ENCODE measurements at regions not wholly inside any gene's neighbourhood (a gene's known extent, or its start where the extent isn't known, plus 50 kb on each side); places are given as distances from the start of the nearest gene placed in this dataset.

GRCh38 chr15:31752065-31752762, 278.1 kb upstream of the CHRNA7 start (continued):
- TF ChIP-seq TP53 (CRISPR knock-in tag; IDR thresholded peaks at IDR 0.05) (no peak), RCOR1 (IDR thresholded peaks at IDR 0.05; ENCODE audit: low read depth, low read length) (no peak), MAFK (IDR thresholded peaks at IDR 0.05; ENCODE audit: partially characterized antibody) (peak; percentile 96), CHD2 (IDR thresholded peaks at IDR 0.05; ENCODE audit: low read length, partially characterized antibody) (no peak), ZSCAN20 (CRISPR knock-in tag; IDR thresholded peaks at IDR 0.05) (no peak), NR3C1 (IDR thresholded peaks at IDR 0.05) (no peak), POLR2A (IDR thresholded peaks at IDR 0.05; ENCODE audit: low read length) (no peak), FOSL2 (IDR thresholded peaks at IDR 0.05) (peak; percentile 81), FOSL2 (CRISPR knock-in tag; IDR thresholded peaks at IDR 0.05) (peak; percentile 96), SREBF2 (IDR thresholded peaks at IDR 0.05) (no peak), NFE2L2 (conservative IDR thresholded peaks at IDR 0.05; ENCODE audit: low read length) (peak; percentile 80), GATA3 (IDR thresholded peaks at IDR 0.05; ENCODE audit: borderline replicate concordance) (peak; percentile 31; the same call in 1 of the 2 replicates)
- TF ChIP-seq, protein P1, sequence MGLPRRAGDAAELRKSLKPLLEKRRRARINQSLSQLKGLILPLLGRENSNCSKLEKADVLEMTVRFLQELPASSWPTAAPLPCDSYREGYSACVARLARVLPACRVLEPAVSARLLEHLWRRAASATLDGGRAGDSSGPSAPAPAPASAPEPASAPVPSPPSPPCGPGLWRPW (IDR thresholded peaks at IDR 0.05): peak; percentile 98

DNA sequence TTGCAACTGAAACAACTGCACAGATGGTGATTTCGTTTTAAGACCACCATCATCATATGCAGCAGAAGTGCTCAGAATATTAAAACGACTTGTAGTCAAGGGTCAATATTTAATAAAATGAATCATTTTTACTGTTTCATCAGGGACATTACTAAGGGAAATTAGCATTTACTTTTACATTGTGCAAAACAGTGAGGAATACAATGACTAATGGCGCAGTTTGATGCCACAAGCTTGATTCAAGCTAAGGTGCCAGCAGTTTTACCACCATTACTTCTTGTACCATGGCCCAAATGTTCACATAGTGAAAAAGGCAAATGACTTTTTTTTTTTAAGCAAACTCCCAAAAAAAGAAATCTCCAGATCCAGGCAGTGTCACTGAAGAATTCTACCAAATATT, 277.4 kb upstream of the CHRNA7 start:
- TF ChIP-seq CHD4 (IDR thresholded peaks at IDR 0.05; ENCODE audit: borderline replicate concordance) (no peak), ESRRA (IDR thresholded peaks at IDR 0.05; ENCODE audit: borderline replicate concordance, low read length) (no peak), FOSL2 (IDR thresholded peaks at IDR 0.05) (no peak; the same call in 1 of the 2 replicates), FOSL2 (CRISPR knock-in tag; IDR thresholded peaks at IDR 0.05) (peak; percentile 64)
- POLR2A ChIA-PET: interaction anchor here (0.7 kb wide), 1 partner anchor 1316 kb away, joined by 3 read pairs; no protein-coding TSS in a partner anchor
- H3K4me3 ChIP-seq: no peak overlapping the region
- ATAC-seq: peak; percentile 74 to 82
- FAIRE-seq: no peak
- CTCF ChIA-PET: interaction anchor here (0.9 to 1.1 kb wide), 2 partner anchors 115 to 225 kb away, joined by 3 read pairs; no protein-coding TSS in a partner anchor
- H3K4me1 ChIP-seq: peaks cover 21% of the 10 kb centered on the region
- H3K9me3 ChIP-seq: peaks cover 6% of the 10 kb centered on the region; the same call in 2 of the 3 replicates
- peak in 1 of 2 experiments; percentile 60 for DNase-seq (ENCODE audit: low read depth in 1 of 2, low spot score in 1 of 2)
- peak overlapping the region; percentile 78 to 83 for H3K27ac ChIP-seq
- WGBS (ENCODE audit: missing lambda C conversion rate): 7% methylated on average over 3 of the region's 3 CpGs
- H3K4me2 ChIP-seq: peak overlapping the region; percentile 70

DNA sequence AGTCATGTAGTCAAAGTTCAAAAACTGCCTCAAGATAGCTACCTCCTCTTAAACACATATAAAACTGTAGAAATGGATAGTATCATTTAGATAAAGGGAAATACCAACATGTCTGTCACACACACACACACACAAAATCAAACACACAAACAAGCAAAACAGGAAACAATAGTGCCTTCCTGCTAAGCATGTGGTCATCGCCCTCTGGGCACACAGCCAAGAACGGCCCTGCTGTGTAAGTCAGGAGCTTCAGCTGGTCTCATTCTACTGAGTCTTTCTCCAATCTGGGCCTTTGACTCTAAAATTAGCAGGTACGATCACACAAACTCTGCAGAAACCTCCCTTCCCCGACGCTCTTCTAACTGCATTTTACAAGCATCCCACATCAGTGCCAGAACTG, 272.2 kb upstream of the CHRNA7 start:
- no peak for FAIRE-seq
- WGBS (ENCODE audit: missing lambda C conversion rate): 30% methylated on average over 5 of the region's 5 CpGs
- CTCF ChIA-PET: interaction anchor here (0.8 kb wide), 1 partner anchor 16 kb away, joined by 3 read pairs; no protein-coding TSS in a partner anchor
- TF ChIP-seq, protein P2, sequence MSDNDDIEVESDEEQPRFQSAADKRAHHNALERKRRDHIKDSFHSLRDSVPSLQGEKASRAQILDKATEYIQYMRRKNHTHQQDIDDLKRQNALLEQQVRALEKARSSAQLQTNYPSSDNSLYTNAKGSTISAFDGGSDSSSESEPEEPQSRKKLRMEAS (IDR thresholded peaks at IDR 0.05): peak; percentile 60
- TF ChIP-seq, protein P3, sequence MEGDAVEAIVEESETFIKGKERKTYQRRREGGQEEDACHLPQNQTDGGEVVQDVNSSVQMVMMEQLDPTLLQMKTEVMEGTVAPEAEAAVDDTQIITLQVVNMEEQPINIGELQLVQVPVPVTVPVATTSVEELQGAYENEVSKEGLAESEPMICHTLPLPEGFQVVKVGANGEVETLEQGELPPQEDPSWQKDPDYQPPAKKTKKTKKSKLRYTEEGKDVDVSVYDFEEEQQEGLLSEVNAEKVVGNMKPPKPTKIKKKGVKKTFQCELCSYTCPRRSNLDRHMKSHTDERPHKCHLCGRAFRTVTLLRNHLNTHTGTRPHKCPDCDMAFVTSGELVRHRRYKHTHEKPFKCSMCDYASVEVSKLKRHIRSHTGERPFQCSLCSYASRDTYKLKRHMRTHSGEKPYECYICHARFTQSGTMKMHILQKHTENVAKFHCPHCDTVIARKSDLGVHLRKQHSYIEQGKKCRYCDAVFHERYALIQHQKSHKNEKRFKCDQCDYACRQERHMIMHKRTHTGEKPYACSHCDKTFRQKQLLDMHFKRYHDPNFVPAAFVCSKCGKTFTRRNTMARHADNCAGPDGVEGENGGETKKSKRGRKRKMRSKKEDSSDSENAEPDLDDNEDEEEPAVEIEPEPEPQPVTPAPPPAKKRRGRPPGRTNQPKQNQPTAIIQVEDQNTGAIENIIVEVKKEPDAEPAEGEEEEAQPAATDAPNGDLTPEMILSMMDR (IDR thresholded peaks at IDR 0.05): no peak
- TF ChIP-seq RAD21 (conservative IDR thresholded peaks at IDR 0.05 in 1 of 2, IDR thresholded peaks at IDR 0.05 in 1 of 2) (no peak), CBX2 (IDR thresholded peaks at IDR 0.05; ENCODE audit: borderline replicate concordance, low read depth) (no peak), GATA3 (IDR thresholded peaks at IDR 0.05; ENCODE audit: borderline replicate concordance) (no peak)
- H3K27ac ChIP-seq: peak overlapping the region; percentile 5 to 43; a peak in 5 of 6 replicates
- H3K4me1 ChIP-seq: peaks cover 15% of the 10 kb centered on the region
- peak overlapping the region; percentile 50 for H3K4me2 ChIP-seq
- ATAC-seq: peak; percentile 69 to 74
- H3K9me3 ChIP-seq: no peaks in the 10 kb centered on the region; the same call in 2 of the 3 replicates
- peak; percentile 37 to 81 for DNase-seq (ENCODE audit: low read depth in 1 of 2, low spot score in 1 of 2)
- H3K4me3 ChIP-seq: no peak overlapping the region
- POLR2A ChIA-PET: no interaction called here

GRCh38 chr15:31768055-31768454, 262.3 kb upstream of the CHRNA7 start:
- no peak for DNase-seq (ENCODE audit: low read depth in 1 of 2, low spot score in 1 of 2)
- ChIA-PET POLR2A (no interaction called here), CTCF (no interaction called here)
- Histone ChIP-seq H3K27ac (no peak overlapping the region), H3K4me2 (no peak overlapping the region), H3K4me1 (no peaks in the 10 kb centered on the region), H3K9me3 (no peaks in the 10 kb centered on the region), H3K4me3 (no peak overlapping the region)
- WGBS (ENCODE audit: missing lambda C conversion rate): 70% methylated on average over 13 of the region's 13 CpGs
- FAIRE-seq: no peak
- ATAC-seq: no peak
- TF ChIP-seq BHLHE40 (IDR thresholded peaks at IDR 0.05; ENCODE audit: low read depth, low read length) (no peak), FOSL2 (IDR thresholded peaks at IDR 0.05) (no peak), FOSL2 (CRISPR knock-in tag; IDR thresholded peaks at IDR 0.05) (no peak), ZNF302 (CRISPR knock-in tag; IDR thresholded peaks at IDR 0.05) (no peak)
- TF ChIP-seq, protein P3 (IDR thresholded peaks at IDR 0.05): no peak

All from A549 (cell line).